PC-3 (cell line): ENCODE measurements at regions not wholly inside any gene's neighbourhood (a gene's known extent, or its start where the extent isn't known, plus 50 kb on each side); places are given as distances from the start of the nearest gene placed in this dataset.

Experiments used
- ATAC-seq: fragments of 200-7000 bp; cut with Tn5 transposase; 2 replicates; pipeline ENCODE4 v1.9.1; 2020; ENCODE audit warnings: mild to moderate bottlenecking, moderate library complexity
- BruUV-seq: library from RNA; stranded (reverse); fragments of 400-500 nt; replicated peaks from 2 replicates; lab custom pipeline; 2021; lab: Mats Ljungman, UMichigan
- CTCF ChIA-PET: fragments of 300-600 bp; sonication (Branson Sonifier 250); formaldehyde crosslinking; loops from one replicate; lab custom pipeline; 2022; ENCODE audit warnings: antibody characterized with exemption; lab: Charles Lee
- POLR2A ChIA-PET: fragments of 300-600 bp; sonication (Branson Sonifier 250); formaldehyde crosslinking; loops from one replicate; lab custom pipeline; 2022; ENCODE audit warnings: antibody characterized with exemption; ENCODE audit not compliant: unreplicated experiment; lab: Charles Lee
- DNase-seq: peaks from one replicate; pipeline ENCODE4 v3.0.0-alpha.2; 2015
- H2AFZ ChIP-seq: fragments of 300-600 bp; sonication (generic); 2 replicates; pipeline ENCODE4 v1.6.0; 2016; ENCODE audit warnings: antibody characterized with exemption, low read length
- H3F3A ChIP-seq: fragments of 300-600 bp; sonication (generic); one replicate; pipeline ENCODE4 v1.6.0; 2017; ENCODE audit warnings: antibody characterized with exemption, low read length, control low read depth, mild to moderate bottlenecking; ENCODE audit not compliant: unreplicated experiment
- H3K27ac ChIP-seq: fragments of 300-600 bp; sonication (generic); 2 replicates; pipeline ENCODE4 v1.5.1; 2016; ENCODE audit warnings: mild to moderate bottlenecking, low read length
- H3K27me3 ChIP-seq: fragments of 300-600 bp; sonication (generic); 2 replicates; pipeline ENCODE4 v1.6.1; 2016; ENCODE audit warnings: low read length, mixed read lengths
- H3K36me3 ChIP-seq: fragments of 300-600 bp; sonication (generic); 2 replicates; pipeline ENCODE4 v1.6.1; 2016; ENCODE audit warnings: low read depth, mixed run types, low read length, mixed read lengths
- H3K4me1 ChIP-seq: fragments of 300-600 bp; sonication (generic); 2 replicates; pipeline ENCODE4 v1.5.1; 2016; ENCODE audit warnings: low read length; ENCODE audit not compliant: insufficient read depth
- H3K4me2 ChIP-seq: fragments of 300-600 bp; sonication (generic); 2 replicates; pipeline ENCODE4 v1.6.0; 2016; ENCODE audit warnings: low read length
- H3K4me3 ChIP-seq: fragments of 300-600 bp; sonication (generic); 2 replicates; pipeline ENCODE4 v1.5.1; 2016; ENCODE audit warnings: mild to moderate bottlenecking, low read length, mixed read lengths
- H3K79me2 ChIP-seq: fragments of 300-600 bp; sonication (generic); 2 replicates; pipeline ENCODE4 v1.6.1; 2017; ENCODE audit warnings: low read length, mixed read lengths
- H3K9ac ChIP-seq: fragments of 300-600 bp; sonication (generic); 2 replicates; pipeline ENCODE4 v1.6.0; 2016; ENCODE audit warnings: mild to moderate bottlenecking, low read length
- H3K9me2 ChIP-seq: fragments of 300-600 bp; sonication (generic); replicated peaks from 2 replicates; pipeline ENCODE4 v1.6.1; 2016; ENCODE audit warnings: mixed run types, low read length, mixed read lengths
- H3K9me3 ChIP-seq: fragments of 300-600 bp; sonication (generic); 2 replicates; pipeline ENCODE4 v1.6.1; 2016; ENCODE audit warnings: low read length, mixed read lengths
- H4K20me1 ChIP-seq: fragments of 300-600 bp; sonication (generic); 2 replicates; pipeline ENCODE4 v1.6.1; 2016; ENCODE audit warnings: low read length, mixed read lengths
- EZH2 ChIP-seq: fragments of 300-600 bp; sonication (generic); IDR thresholded peaks from one replicate; pipeline ENCODE4 v1.6.1; 2017; ENCODE audit warnings: antibody characterized with exemption, mild to moderate bottlenecking, low read length; ENCODE audit not compliant: unreplicated experiment
- EZH2phosphoT487 ChIP-seq: fragments of 300-600 bp; sonication (generic); IDR thresholded peaks from 2 replicates; pipeline ENCODE4 v1.6.1; 2018; ENCODE audit warnings: mild to moderate bottlenecking, antibody characterized with exemption, low read length, borderline replicate concordance
- intact Hi-C: fragments of 100-400 bp; cut with micrococcal nuclease; formaldehyde crosslinking; loops from 2 replicates; pipeline ENCODE4 v1.9.0; 2023
- TF ChIP-seq, protein P1 (sequence below): fragments of 300-600 bp; sonication (generic); conservative IDR thresholded peaks from 2 replicates; pipeline ENCODE4 v1.5.1; 2017; ENCODE audit warnings: antibody characterized with exemption, low read depth, mild to moderate bottlenecking, low read length

DNA sequence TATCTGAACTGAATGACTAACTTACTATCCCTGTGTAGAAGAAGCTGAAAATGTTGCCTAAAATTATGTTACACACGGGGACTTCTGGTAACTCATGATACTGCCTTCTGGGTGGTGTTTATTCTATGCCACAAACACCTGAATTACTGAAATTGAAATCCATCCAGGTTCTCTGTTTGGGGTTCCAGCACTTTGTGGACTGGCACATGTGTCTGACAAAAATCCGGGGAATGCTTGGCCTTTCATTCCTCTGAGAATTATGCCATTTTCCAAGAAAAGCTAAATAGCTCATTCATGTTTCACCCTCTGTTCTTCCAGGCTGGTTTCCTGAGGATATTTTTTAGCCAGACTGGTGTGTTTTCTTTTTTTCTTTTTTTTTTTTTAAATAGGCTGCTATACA is 59.5 kb upstream of the POU3F3 start:
- BruUV-seq = no TSS peak
- H3K27me3 ChIP-seq = peaks cover 37% of the 10 kb centered on the region
- ATAC-seq = no peak
- no peak overlapping the region for H3K9ac ChIP-seq
- ChIA-PET CTCF (no interaction called here), POLR2A (no interaction called here)
- H3K4me3 ChIP-seq = no peak overlapping the region
- no peak for DNase-seq
- no peak overlapping the region for H3K4me2 ChIP-seq
- intact Hi-C loops = no loop called here
- no peaks in the 10 kb centered on the region for H4K20me1 ChIP-seq
- H3K9me3 ChIP-seq = no peaks in the 10 kb centered on the region
- no peaks in the 10 kb centered on the region for H3F3A ChIP-seq
- H3K79me2 ChIP-seq = no peaks in the 10 kb centered on the region
- no peaks in the 10 kb centered on the region for H3K4me1 ChIP-seq
- H2AFZ ChIP-seq = no peak overlapping the region
- H3K27ac ChIP-seq = no peak overlapping the region
- TF ChIP-seq EZH2 (no peak), EZH2phosphoT487 (no peak)
- TF ChIP-seq, protein P1, sequence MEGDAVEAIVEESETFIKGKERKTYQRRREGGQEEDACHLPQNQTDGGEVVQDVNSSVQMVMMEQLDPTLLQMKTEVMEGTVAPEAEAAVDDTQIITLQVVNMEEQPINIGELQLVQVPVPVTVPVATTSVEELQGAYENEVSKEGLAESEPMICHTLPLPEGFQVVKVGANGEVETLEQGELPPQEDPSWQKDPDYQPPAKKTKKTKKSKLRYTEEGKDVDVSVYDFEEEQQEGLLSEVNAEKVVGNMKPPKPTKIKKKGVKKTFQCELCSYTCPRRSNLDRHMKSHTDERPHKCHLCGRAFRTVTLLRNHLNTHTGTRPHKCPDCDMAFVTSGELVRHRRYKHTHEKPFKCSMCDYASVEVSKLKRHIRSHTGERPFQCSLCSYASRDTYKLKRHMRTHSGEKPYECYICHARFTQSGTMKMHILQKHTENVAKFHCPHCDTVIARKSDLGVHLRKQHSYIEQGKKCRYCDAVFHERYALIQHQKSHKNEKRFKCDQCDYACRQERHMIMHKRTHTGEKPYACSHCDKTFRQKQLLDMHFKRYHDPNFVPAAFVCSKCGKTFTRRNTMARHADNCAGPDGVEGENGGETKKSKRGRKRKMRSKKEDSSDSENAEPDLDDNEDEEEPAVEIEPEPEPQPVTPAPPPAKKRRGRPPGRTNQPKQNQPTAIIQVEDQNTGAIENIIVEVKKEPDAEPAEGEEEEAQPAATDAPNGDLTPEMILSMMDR = no peak
- H3K36me3 ChIP-seq = no peaks in the 10 kb centered on the region
- H3K9me2 ChIP-seq = no peaks in the 10 kb centered on the region
